Activated B cell treated with CpG ODN at 0.5 μM for 24 hours (primary cell): ENCODE measurements at regions not wholly inside any gene's neighbourhood (a gene's known extent, or its start where the extent isn't known, plus 50 kb on each side); places are given as distances from the start of the nearest gene placed in this dataset.

Experiments used
- ATAC-seq: fragments of 200-7000 bp; cut with Tn5 transposase; one replicate; pipeline ENCODE4 v1.10.0; 2021; ENCODE audit warnings: low read depth, mild to moderate bottlenecking, moderate library complexity
- CTCF ChIA-PET: fragments of 350-600 bp; sonication (Branson Sonifier 250); formaldehyde crosslinking; loops from one replicate; lab custom pipeline; 2021; ENCODE audit warnings: antibody characterized with exemption; lab: Charles Lee
- POLR2A ChIA-PET: fragments of 350-600 bp; sonication (Branson Sonifier 250); formaldehyde crosslinking; loops from one replicate; lab custom pipeline; 2021; ENCODE audit warnings: antibody characterized with exemption; lab: Charles Lee
- DNase-seq: peaks from one replicate; pipeline ENCODE4 v3.0.0; 2022
- H3K27ac Mint-ChIP-seq: one replicate; pipeline ENCODE4 v1.8.0; 2020; ENCODE audit warnings: mixed read lengths
- H3K27me3 Mint-ChIP-seq: one replicate; pipeline ENCODE4 v1.8.0; 2021; ENCODE audit warnings: mixed read lengths
- H3K36me3 Mint-ChIP-seq: one replicate; pipeline ENCODE4 v1.8.0; 2021; ENCODE audit warnings: low read depth, mixed read lengths
- H3K4me1 Mint-ChIP-seq: one replicate; pipeline ENCODE4 v1.8.0; 2021; ENCODE audit warnings: mixed read lengths
- H3K4me3 Mint-ChIP-seq: one replicate; pipeline ENCODE4 v1.8.0; 2020; ENCODE audit warnings: mild to moderate bottlenecking, mixed read lengths
- H3K9me3 Mint-ChIP-seq: one replicate; pipeline ENCODE4 v1.8.0; 2020; ENCODE audit warnings: mixed read lengths
- CTCF ChIP-seq: fragments of 200-600 bp; IDR thresholded peaks from one replicate; pipeline ENCODE4 v1.8.0; 2022; ENCODE audit warnings: antibody characterized with exemption, mild to moderate bottlenecking
- intact Hi-C: fragments of 100-400 bp; cut with micrococcal nuclease; formaldehyde crosslinking; loops from one replicate; pipeline ENCODE4 v1.15.1; 2024

- CTCF ChIA-PET: interaction anchor here (1.0 kb wide), 1 partner anchor 985 kb away, joined by 4 read pairs; no protein-coding TSS in a partner anchor
- Mint-ChIP-seq H3K4me3 (no peak overlapping the region), H3K9me3 (no peaks in the 10 kb centered on the region), H3K27me3 (peaks cover 14% of the 10 kb centered on the region), H3K27ac (no peak overlapping the region), H3K36me3 (no peaks in the 10 kb centered on the region), H3K4me1 (no peaks in the 10 kb centered on the region)
- no peak for ATAC-seq
- DNase-seq: no peak
- intact Hi-C loops: no loop called here
- TF ChIP-seq CTCF: no peak
- POLR2A ChIA-PET: no interaction called here
Observed at GRCh38 chr2:58890865-58891525, 649.9 kb upstream of the FANCL start.

DNA sequence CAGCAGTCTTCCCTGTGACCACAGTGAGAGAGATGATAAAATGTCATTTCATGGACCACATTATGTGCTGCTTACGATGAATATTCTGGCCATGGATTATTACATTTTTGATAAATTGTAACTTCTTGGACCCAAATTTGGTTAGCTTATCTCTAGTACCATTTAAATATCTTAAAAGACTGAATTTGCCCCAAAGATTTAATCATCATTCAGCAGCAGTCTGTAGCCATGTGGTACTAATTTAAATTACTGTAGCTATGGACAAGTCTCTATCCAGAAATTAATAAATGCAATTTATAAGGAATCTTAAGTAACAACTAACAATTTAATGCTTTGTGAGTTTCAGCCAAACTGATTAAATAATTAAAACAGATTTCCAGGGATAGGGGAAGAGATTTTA is 644.9 kb upstream of the FANCL start:
- ChIA-PET CTCF (no interaction called here), POLR2A (no interaction called here)
- Mint-ChIP-seq H3K27me3 (peaks cover 9% of the 10 kb centered on the region), H3K4me1 (no peaks in the 10 kb centered on the region), H3K9me3 (no peaks in the 10 kb centered on the region), H3K4me3 (no peak overlapping the region), H3K36me3 (no peaks in the 10 kb centered on the region), H3K27ac (no peak overlapping the region)
- ATAC-seq: no peak
- intact Hi-C loops: no loop called here
- no peak for DNase-seq
- TF ChIP-seq CTCF: no peak

GRCh38 chr2:58879834-58880233 is 638.7 kb upstream of the FANCL start:
- no peak for DNase-seq
- H3K4me3 Mint-ChIP-seq: no peak overlapping the region
- no peak for ATAC-seq
- ChIA-PET POLR2A (no interaction called here), CTCF (no interaction called here)
- H3K27me3 Mint-ChIP-seq: peaks cover 14% of the 10 kb centered on the region
- TF ChIP-seq CTCF: no peak
- no peaks in the 10 kb centered on the region for H3K9me3 Mint-ChIP-seq
- intact Hi-C loops: no loop called here
- no peaks in the 10 kb centered on the region for H3K36me3 Mint-ChIP-seq
- no peak overlapping the region for H3K27ac Mint-ChIP-seq
- no peaks in the 10 kb centered on the region for H3K4me1 Mint-ChIP-seq

- no peak for TF ChIP-seq CTCF
- POLR2A ChIA-PET: no interaction called here
Observed at GRCh38 chr2:58878778-58879177, 637.7 kb upstream of the FANCL start.

DNA sequence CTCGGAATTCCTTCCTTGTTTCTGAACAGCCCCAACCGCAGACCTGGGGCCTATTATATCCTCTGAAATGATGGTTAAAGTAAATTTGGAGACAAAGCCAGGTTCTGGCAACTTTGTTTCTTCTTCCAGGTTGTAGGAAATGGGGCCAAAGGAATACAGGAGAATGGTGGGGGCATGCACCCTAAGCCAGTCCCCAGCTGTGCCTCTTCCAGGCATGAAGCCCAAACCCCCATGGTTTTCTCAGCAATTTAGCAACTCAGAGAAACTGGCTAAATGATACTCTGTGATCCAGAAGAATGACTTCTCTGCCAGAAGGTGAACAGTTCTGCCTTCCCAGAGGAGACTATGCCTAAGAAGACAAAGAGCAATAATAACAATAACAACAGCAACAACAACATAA is 635.0 kb upstream of the FANCL start:
- H3K36me3 Mint-ChIP-seq: no peaks in the 10 kb centered on the region
- ChIA-PET CTCF (no interaction called here), POLR2A (no interaction called here)
- no peaks in the 10 kb centered on the region for H3K4me1 Mint-ChIP-seq
- DNase-seq: no peak
- no peak overlapping the region for H3K4me3 Mint-ChIP-seq
- ATAC-seq: no peak
- peaks cover 12% of the 10 kb centered on the region for H3K27me3 Mint-ChIP-seq
- TF ChIP-seq CTCF: no peak
- intact Hi-C loops: no loop called here
- H3K27ac Mint-ChIP-seq: no peak overlapping the region
- H3K9me3 Mint-ChIP-seq: no peaks in the 10 kb centered on the region

More at GRCh38 chr2:58878778-58879177, 637.7 kb upstream of the FANCL start:
- Mint-ChIP-seq H3K4me1 (no peaks in the 10 kb centered on the region), H3K9me3 (no peaks in the 10 kb centered on the region), H3K27me3 (peaks cover 12% of the 10 kb centered on the region), H3K27ac (no peak overlapping the region), H3K36me3 (no peaks in the 10 kb centered on the region), H3K4me3 (no peak overlapping the region)
- CTCF ChIA-PET: no interaction called here
- intact Hi-C loops: no loop called here
- DNase-seq (no peak), ATAC-seq (no peak)
